GM12872 (cell line): ENCODE measurements at regions not wholly inside any gene's neighbourhood (a gene's known extent, or its start where the extent isn't known, plus 50 kb on each side); places are given as distances from the start of the nearest gene placed in this dataset.

Source experiments
- CTCF ChIP-seq: IDR thresholded peaks from 3 replicates; pipeline ENCODE4 v1.5.1; 2011; ENCODE audit warnings: low read depth, mild to moderate bottlenecking, low read length, moderate library complexity; ENCODE audit not compliant: insufficient read depth

GRCh38 chr4:145427991-145428390 is 53.7 kb upstream of the SMAD1 start:
- no peak for TF ChIP-seq CTCF

- no peak for TF ChIP-seq CTCF
These were observed 54.4 kb upstream of the SMAD1 start for GRCh38 chr4:145427221-145427620.

- TF ChIP-seq CTCF = no peak
These were observed 58.5 kb upstream of the SMAD1 start for GRCh38 chr4:145423017-145423708.

- no peak for TF ChIP-seq CTCF
These were observed 60.9 kb upstream of the SMAD1 start for GRCh38 chr4:145420595-145421214.

GRCh38 chr4:145418739-145419138 is 62.9 kb upstream of the SMAD1 start:
- TF ChIP-seq CTCF = no peak

GRCh38 chr4:145417348-145418130 is 64.1 kb upstream of the SMAD1 start:
- no peak for TF ChIP-seq CTCF

- TF ChIP-seq CTCF = no peak
These were observed 66.8 kb upstream of the SMAD1 start for GRCh38 chr4:145414841-145415240.
